Activated CD8-positive, alpha-beta T cell treated with anti-CD3 and anti-CD28 coated beads for 36 hours (primary cell): ENCODE measurements at regions not wholly inside any gene's neighbourhood (a gene's known extent, or its start where the extent isn't known, plus 50 kb on each side); places are given as distances from the start of the nearest gene placed in this dataset.

Experiments used
- ATAC-seq: fragments of 200-7000 bp; cut with Tn5 transposase; one replicate; pipeline ENCODE4 v1.10.0; 2021; ENCODE audit warnings: mild to moderate bottlenecking, moderate library complexity
- CTCF ChIA-PET: fragments of 350-600 bp; sonication (Branson Sonifier 250); formaldehyde crosslinking; loops from one replicate; lab custom pipeline; 2021; ENCODE audit warnings: antibody characterized with exemption; lab: Charles Lee
- POLR2A ChIA-PET: fragments of 350-600 bp; sonication (Branson Sonifier 250); formaldehyde crosslinking; loops from one replicate; lab custom pipeline; 2021; ENCODE audit warnings: antibody characterized with exemption; lab: Charles Lee
- DNase-seq: peaks from one replicate; pipeline ENCODE4 v3.0.0-alpha.2; 2020
- H3K27ac Mint-ChIP-seq: one replicate; pipeline ENCODE4 v1.8.0; 2021; ENCODE audit warnings: mild to moderate bottlenecking, mixed read lengths
- H3K27me3 Mint-ChIP-seq: one replicate; pipeline ENCODE4 v1.8.0; 2021; ENCODE audit warnings: mixed read lengths
- H3K36me3 Mint-ChIP-seq: one replicate; pipeline ENCODE4 v1.8.0; 2021; ENCODE audit warnings: low read depth, mixed read lengths
- H3K4me1 Mint-ChIP-seq: one replicate; pipeline ENCODE4 v1.8.0; 2021; ENCODE audit warnings: low read depth, mixed read lengths
- H3K4me3 Mint-ChIP-seq: one replicate; pipeline ENCODE4 v1.8.0; 2021; ENCODE audit warnings: mild to moderate bottlenecking, moderate library complexity, mixed read lengths
- H3K9me3 Mint-ChIP-seq: one replicate; pipeline ENCODE4 v1.8.0; 2021; ENCODE audit warnings: mixed read lengths
- CTCF ChIP-seq: fragments of 200-600 bp; IDR thresholded peaks from one replicate; pipeline ENCODE4 v1.8.0; 2022; ENCODE audit warnings: antibody characterized with exemption, mild to moderate bottlenecking
- intact Hi-C: fragments of 100-400 bp; cut with micrococcal nuclease; formaldehyde crosslinking; loops from one replicate; pipeline ENCODE4 v1.10.0; 2022

GRCh38 chr14:97052001-97052400 lies 254.8 kb downstream of the VRK1 start:
- Mint-ChIP-seq H3K4me3 (no peak overlapping the region), H3K9me3 (no peaks in the 10 kb centered on the region), H3K4me1 (no peaks in the 10 kb centered on the region), H3K27me3 (no peaks in the 10 kb centered on the region), H3K36me3 (no peaks in the 10 kb centered on the region), H3K27ac (no peak overlapping the region)
- DNase-seq (no peak), ATAC-seq (no peak)
- ChIA-PET POLR2A (no interaction called here), CTCF (no interaction called here)
- TF ChIP-seq CTCF = no peak
- intact Hi-C loops = no loop called here

DNA sequence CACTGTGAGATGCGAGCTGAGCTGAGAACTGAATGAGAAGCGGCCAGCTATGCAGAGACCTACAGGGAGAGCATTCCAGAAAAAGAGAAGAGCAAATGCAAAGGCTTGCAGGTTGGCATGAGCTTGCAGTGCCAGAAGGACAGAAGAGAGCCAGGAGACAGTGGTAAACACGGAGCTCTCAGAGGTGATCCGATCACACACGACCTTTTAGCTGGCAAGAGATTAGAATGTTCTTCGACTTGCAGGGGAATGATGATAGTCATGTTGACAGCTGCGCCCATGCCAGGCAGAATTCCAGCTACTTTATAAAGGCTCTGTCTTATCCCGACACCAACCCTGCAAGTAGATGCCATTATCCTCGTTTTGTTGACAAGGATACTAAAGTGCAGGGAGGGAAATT lies 256.8 kb downstream of the VRK1 start:
- Mint-ChIP-seq H3K36me3 (no peaks in the 10 kb centered on the region), H3K27me3 (no peaks in the 10 kb centered on the region), H3K9me3 (no peaks in the 10 kb centered on the region), H3K4me1 (no peaks in the 10 kb centered on the region), H3K4me3 (no peak overlapping the region), H3K27ac (no peak overlapping the region)
- no peak for TF ChIP-seq CTCF
- DNase-seq (no peak), ATAC-seq (no peak)
- intact Hi-C loops = no loop called here
- POLR2A ChIA-PET = no interaction called here
- CTCF ChIA-PET = interaction anchor here (1.8 kb wide), 1 partner anchor 21 kb away, joined by 3 read pairs; no protein-coding TSS in a partner anchor

- no peaks in the 10 kb centered on the region for H3K4me1 Mint-ChIP-seq
- intact Hi-C loops = no loop called here
- H3K9me3 Mint-ChIP-seq = no peaks in the 10 kb centered on the region
- POLR2A ChIA-PET = no interaction called here
- CTCF ChIA-PET = interaction anchor here (1.2 to 1.8 kb wide), 2 partner anchors 9 to 20 kb away, joined by 3 to 4 read pairs; no protein-coding TSS in a partner anchor
- no peak overlapping the region for H3K27ac Mint-ChIP-seq
- ATAC-seq (no peak), DNase-seq (no peak)
- H3K36me3 Mint-ChIP-seq = no peaks in the 10 kb centered on the region
- no peak for TF ChIP-seq CTCF
- H3K4me3 Mint-ChIP-seq = no peak overlapping the region
- no peaks in the 10 kb centered on the region for H3K27me3 Mint-ChIP-seq
These were observed 258.2 kb downstream of the VRK1 start for GRCh38 chr14:97055355-97055754.

GRCh38 chr14:97056086-97056485 lies 258.9 kb downstream of the VRK1 start:
- POLR2A ChIA-PET = no interaction called here
- no peak for ATAC-seq
- intact Hi-C loops = no loop called here
- Mint-ChIP-seq H3K4me1 (no peaks in the 10 kb centered on the region), H3K9me3 (no peaks in the 10 kb centered on the region), H3K27ac (no peak overlapping the region), H3K27me3 (no peaks in the 10 kb centered on the region), H3K36me3 (no peaks in the 10 kb centered on the region), H3K4me3 (no peak overlapping the region)
- peak; percentile 21 for DNase-seq
- CTCF ChIA-PET = interaction anchor here (1.2 kb wide), 2 partner anchors 8 to 64 kb away, joined by 3 to 4 read pairs; no protein-coding TSS in a partner anchor
- TF ChIP-seq CTCF = no peak

GRCh38 chr14:97057238-97058073 lies 260.3 kb downstream of the VRK1 start:
- no peaks in the 10 kb centered on the region for H3K27me3 Mint-ChIP-seq
- H3K36me3 Mint-ChIP-seq = no peaks in the 10 kb centered on the region
- no peaks in the 10 kb centered on the region for H3K9me3 Mint-ChIP-seq
- no peaks in the 10 kb centered on the region for H3K4me1 Mint-ChIP-seq
- POLR2A ChIA-PET = interaction anchor here (1.0 kb wide), 1 partner anchor 18 kb away, joined by 3 read pairs; no protein-coding TSS in a partner anchor
- no peak overlapping the region for H3K4me3 Mint-ChIP-seq
- intact Hi-C loops = no loop called here
- CTCF ChIA-PET = no interaction called here
- no peak for TF ChIP-seq CTCF
- no peak overlapping the region for H3K27ac Mint-ChIP-seq
- no peak for ATAC-seq
- no peak for DNase-seq
